ENCODE measurements at regions not wholly inside any gene's neighbourhood (a gene's known extent, or its start where the extent isn't known, plus 50 kb on each side); places are given as distances from the start of the nearest gene placed in this dataset.

DNA sequence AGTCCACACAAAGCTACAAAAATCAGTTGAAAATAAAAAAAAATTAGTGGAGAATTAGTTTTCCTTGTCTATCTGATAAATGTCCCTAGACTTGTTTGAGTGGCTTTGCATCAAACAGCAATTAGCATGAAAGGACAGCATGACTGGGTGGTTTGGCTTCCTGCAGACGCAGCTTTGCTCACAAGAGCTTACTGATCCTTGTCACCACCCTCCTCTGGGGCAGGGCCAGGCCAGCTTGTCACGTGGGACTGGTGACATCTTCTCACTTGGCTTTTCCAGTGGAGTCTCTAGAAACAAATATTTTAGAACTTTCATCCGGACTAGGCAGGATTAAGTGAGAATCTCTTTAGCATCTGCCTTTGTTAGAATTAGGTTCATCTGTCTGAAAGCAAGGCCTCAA is 76.0 kb upstream of the OLIG2 start:
- TF ChIP-seq, protein P1, sequence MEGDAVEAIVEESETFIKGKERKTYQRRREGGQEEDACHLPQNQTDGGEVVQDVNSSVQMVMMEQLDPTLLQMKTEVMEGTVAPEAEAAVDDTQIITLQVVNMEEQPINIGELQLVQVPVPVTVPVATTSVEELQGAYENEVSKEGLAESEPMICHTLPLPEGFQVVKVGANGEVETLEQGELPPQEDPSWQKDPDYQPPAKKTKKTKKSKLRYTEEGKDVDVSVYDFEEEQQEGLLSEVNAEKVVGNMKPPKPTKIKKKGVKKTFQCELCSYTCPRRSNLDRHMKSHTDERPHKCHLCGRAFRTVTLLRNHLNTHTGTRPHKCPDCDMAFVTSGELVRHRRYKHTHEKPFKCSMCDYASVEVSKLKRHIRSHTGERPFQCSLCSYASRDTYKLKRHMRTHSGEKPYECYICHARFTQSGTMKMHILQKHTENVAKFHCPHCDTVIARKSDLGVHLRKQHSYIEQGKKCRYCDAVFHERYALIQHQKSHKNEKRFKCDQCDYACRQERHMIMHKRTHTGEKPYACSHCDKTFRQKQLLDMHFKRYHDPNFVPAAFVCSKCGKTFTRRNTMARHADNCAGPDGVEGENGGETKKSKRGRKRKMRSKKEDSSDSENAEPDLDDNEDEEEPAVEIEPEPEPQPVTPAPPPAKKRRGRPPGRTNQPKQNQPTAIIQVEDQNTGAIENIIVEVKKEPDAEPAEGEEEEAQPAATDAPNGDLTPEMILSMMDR (optimal IDR thresholded peaks at IDR 0.05 in 1 of 3, IDR thresholded peaks at IDR 0.05 in 1 of 3, conservative IDR thresholded peaks at IDR 0.05 in 1 of 3; ENCODE audit: extremely low read depth in 1 of 3, insufficient read depth in 2 of 3, low read length in 3 of 3) = no peak
- no peak for TF ChIP-seq EZH2 (IDR thresholded peaks at IDR 0.05; ENCODE audit: low read length)
- FAIRE-seq = no peak
- no peak for DNase-seq (ENCODE audit: low read depth, low spot score)

DNA sequence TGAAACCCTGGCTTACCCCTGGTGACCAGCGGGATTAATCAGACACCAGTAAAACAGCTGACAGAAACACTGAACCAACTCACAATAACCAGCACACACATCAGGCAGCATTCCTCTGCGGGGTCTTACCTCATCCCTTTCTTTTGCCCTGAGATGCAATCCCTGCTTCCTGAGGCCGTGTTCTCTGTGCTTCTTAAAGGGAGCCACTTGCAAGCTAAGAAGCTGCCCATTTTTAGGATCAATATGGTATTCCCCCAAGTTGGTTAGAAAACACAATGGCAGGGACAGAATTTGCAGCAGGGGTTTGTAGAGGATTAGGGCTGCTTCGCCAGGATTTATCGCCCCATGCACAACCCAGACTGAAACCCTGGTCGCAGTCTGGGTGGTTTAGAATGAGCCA is 74.7 kb upstream of the OLIG2 start:
- Histone ChIP-seq H3K4me2 (ENCODE audit: control insufficient read depth, extremely low read depth, insufficient read depth, low read depth, low read length) (no peak overlapping the region), H4K20me1 (ENCODE audit: control insufficient read depth, extremely low read depth, insufficient read depth, low read length) (no peaks in the 10 kb centered on the region), H3K9ac (ENCODE audit: control insufficient read depth, extremely low read depth, insufficient read depth, low read length) (no peak overlapping the region), H2AFZ (ENCODE audit: control insufficient read depth, low read length) (no peak overlapping the region), H3K4me1 (ENCODE audit: control insufficient read depth, extremely low read depth, insufficient read depth, low read length) (no peaks in the 10 kb centered on the region), H3K79me2 (ENCODE audit: control insufficient read depth, insufficient read depth, low read length) (no peaks in the 10 kb centered on the region), H3K36me3 (ENCODE audit: control insufficient read depth in 2 of 2, extremely low read depth in 1 of 2, insufficient read depth in 2 of 2, low read length in 2 of 2) (no peaks in the 10 kb centered on the region), H3K27me3 (ENCODE audit: control insufficient read depth, extremely low read depth, insufficient read depth, low read length) (peaks cover 33% of the 10 kb centered on the region), H3K9me1 (ENCODE audit: control insufficient read depth, extremely low read depth, insufficient read depth, low read length) (no peaks in the 10 kb centered on the region), H3K9me3 (ENCODE audit: control insufficient read depth, low read depth, low read length) (no peaks in the 10 kb centered on the region), H3K27ac (ENCODE audit: control insufficient read depth, insufficient read depth, low read length) (no peak overlapping the region), H3K4me3 (ENCODE audit: control insufficient read depth in 2 of 3, extremely low read depth in 1 of 3, insufficient read depth in 2 of 3, low read depth in 1 of 3, low read length in 3 of 3) (no peak overlapping the region)
- dilution Hi-C loops (cut with MboI; ENCODE audit: extremely low pct_ligation_motif_present, low sequenced_read_pairs) = no loop called here
- TF ChIP-seq, protein P1 (optimal IDR thresholded peaks at IDR 0.05 in 1 of 3, IDR thresholded peaks at IDR 0.05 in 1 of 3, conservative IDR thresholded peaks at IDR 0.05 in 1 of 3; ENCODE audit: extremely low read depth in 1 of 3, insufficient read depth in 2 of 3, low read length in 3 of 3) = no peak
- no peak for TF ChIP-seq EZH2 (IDR thresholded peaks at IDR 0.05; ENCODE audit: low read length)
- FAIRE-seq (no peak), DNase-seq (ENCODE audit: low read depth, low spot score) (no peak)

More for the DNA sequence above, 76.0 kb upstream of the OLIG2 start:
- Histone ChIP-seq H3K36me3 (ENCODE audit: control insufficient read depth in 2 of 2, extremely low read depth in 1 of 2, insufficient read depth in 2 of 2, low read length in 2 of 2) (no peaks in the 10 kb centered on the region), H3K79me2 (ENCODE audit: control insufficient read depth, insufficient read depth, low read length) (no peaks in the 10 kb centered on the region), H3K9me1 (ENCODE audit: control insufficient read depth, extremely low read depth, insufficient read depth, low read length) (no peaks in the 10 kb centered on the region), H3K27me3 (ENCODE audit: control insufficient read depth, extremely low read depth, insufficient read depth, low read length) (peaks cover 19% of the 10 kb centered on the region), H4K20me1 (ENCODE audit: control insufficient read depth, extremely low read depth, insufficient read depth, low read length) (no peaks in the 10 kb centered on the region), H3K9me3 (ENCODE audit: control insufficient read depth, low read depth, low read length) (no peaks in the 10 kb centered on the region), H3K4me1 (ENCODE audit: control insufficient read depth, extremely low read depth, insufficient read depth, low read length) (no peaks in the 10 kb centered on the region), H3K27ac (ENCODE audit: control insufficient read depth, insufficient read depth, low read length) (no peak overlapping the region), H3K4me2 (ENCODE audit: control insufficient read depth, extremely low read depth, insufficient read depth, low read depth, low read length) (no peak overlapping the region), H3K4me3 (ENCODE audit: control insufficient read depth in 2 of 3, extremely low read depth in 1 of 3, insufficient read depth in 2 of 3, low read depth in 1 of 3, low read length in 3 of 3) (no peak overlapping the region), H2AFZ (ENCODE audit: control insufficient read depth, low read length) (no peak overlapping the region), H3K9ac (ENCODE audit: control insufficient read depth, extremely low read depth, insufficient read depth, low read length) (no peak overlapping the region)
- dilution Hi-C loops (cut with MboI; ENCODE audit: extremely low pct_ligation_motif_present, low sequenced_read_pairs) = no loop called here

Data from keratinocyte (primary cell).